ENCODE measurements at regions not wholly inside any gene's neighbourhood (a gene's known extent, or its start where the extent isn't known, plus 50 kb on each side); places are given as distances from the start of the nearest gene placed in this dataset.

DNA sequence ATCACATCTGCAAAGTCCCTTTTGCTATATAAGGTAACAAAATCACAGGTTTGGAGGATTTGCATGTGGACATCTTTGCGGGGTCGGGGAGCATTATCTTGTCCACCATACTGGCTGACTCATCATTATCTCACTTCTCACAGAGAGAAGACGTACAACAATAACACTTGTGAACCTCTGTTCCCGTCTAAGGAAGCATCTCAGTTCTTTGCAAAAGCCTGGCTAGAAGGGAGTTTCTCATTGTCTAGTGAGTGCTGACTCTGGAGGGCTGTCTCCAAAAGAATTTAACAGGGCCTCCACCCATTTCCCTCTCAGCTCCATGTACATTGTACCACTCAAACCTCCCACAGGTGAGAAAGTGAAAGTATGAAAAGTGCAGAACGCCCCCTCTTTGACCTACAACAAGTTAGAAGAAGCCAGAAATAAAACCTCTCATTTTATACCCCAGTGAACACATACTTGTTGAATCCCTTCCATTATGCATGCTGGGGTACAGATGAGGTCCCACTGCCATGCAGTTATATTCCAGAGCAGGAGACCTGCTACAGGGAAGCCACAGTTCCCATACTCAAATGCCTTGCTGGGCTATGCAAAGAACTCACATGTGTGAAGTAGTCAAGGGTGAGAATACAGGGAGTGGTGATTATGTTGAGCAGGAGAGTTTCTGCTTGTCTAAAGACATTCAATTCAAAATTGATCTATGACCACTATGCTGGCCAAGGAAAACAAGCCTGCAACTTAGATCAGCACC, 121.7 kb upstream of the PRDX6 start (continued):
- peak; percentile 47 for TF ChIP-seq SMAD1 (IDR thresholded peaks at IDR 0.05; ENCODE audit: low read depth, low read length, partially characterized antibody)
- peak; percentile 98 for TF ChIP-seq MAFF (IDR thresholded peaks at IDR 0.05; ENCODE audit: low read length)
- peak; percentile 35 for TF ChIP-seq RBBP5 (IDR thresholded peaks at IDR 0.05; ENCODE audit: borderline replicate concordance, insufficient read depth, low read length, poor library complexity, severe bottlenecking)
- peak; percentile 79; the same call in 1 of the 2 replicates for TF ChIP-seq PML (IDR thresholded peaks at IDR 0.05; ENCODE audit: low read length)
- TF ChIP-seq YBX1 (IDR thresholded peaks at IDR 0.05): no peak
- TF ChIP-seq NR2C2 (CRISPR knock-in tag; IDR thresholded peaks at IDR 0.05): no peak
- TF ChIP-seq NR2C2 (tag; IDR thresholded peaks at IDR 0.05): peak; percentile 90
- TF ChIP-seq SMARCE1 (IDR thresholded peaks at IDR 0.05): peak; percentile 97
- TF ChIP-seq TRIM28 (IDR thresholded peaks at IDR 0.05): 0 out of 2 replicates have a peak, but pooled peaks have one; percentile 45
- TF ChIP-seq RBFOX2 (IDR thresholded peaks at IDR 0.05; ENCODE audit: low read depth, low read length): no peak
- peak; percentile 75 for TF ChIP-seq STAT5A (IDR thresholded peaks at IDR 0.05; ENCODE audit: borderline replicate concordance, low read length)
- TF ChIP-seq EGR1 (conservative IDR thresholded peaks at IDR 0.05): peak; percentile 74
- peak; percentile 95 for TF ChIP-seq ZEB2 (IDR thresholded peaks at IDR 0.05)
